ENCODE measurements at regions not wholly inside any gene's neighbourhood (a gene's known extent, or its start where the extent isn't known, plus 50 kb on each side); places are given as distances from the start of the nearest gene placed in this dataset.

GRCh38 chrX:44470816-44471215 lies 71.8 kb downstream of the FUNDC1 start:
- no peaks in the 10 kb centered on the region for H3K9me3 ChIP-seq
- no peaks in the 10 kb centered on the region for H3K4me1 ChIP-seq
- no peaks in the 10 kb centered on the region for H3K27me3 ChIP-seq
- WGBS, 2 donors, result 73 to 86% methylated on average over 3 of the region's 3 CpGs
- TF ChIP-seq CTCF (IDR thresholded peaks at IDR 0.05) (no peak), POLR2A (IDR thresholded peaks at IDR 0.05) (no peak)
- DNase-seq, result no peak
- intact Hi-C loops (cut with DNase I), result no loop called here
- H3K27ac ChIP-seq, result no peak overlapping the region
- H3K4me3 ChIP-seq (replicated peaks in 1 of 3), result no peak overlapping the region
- H3K36me3 ChIP-seq, result no peaks in the 10 kb centered on the region

- WGBS, 2 donors, result 34 to 38% methylated on average over 4 of the region's 4 CpGs
- peak; percentile 37 to 54 for DNase-seq
Measured at GRCh38 chrX:44462850-44463249, 79.8 kb downstream of the FUNDC1 start.

DNA sequence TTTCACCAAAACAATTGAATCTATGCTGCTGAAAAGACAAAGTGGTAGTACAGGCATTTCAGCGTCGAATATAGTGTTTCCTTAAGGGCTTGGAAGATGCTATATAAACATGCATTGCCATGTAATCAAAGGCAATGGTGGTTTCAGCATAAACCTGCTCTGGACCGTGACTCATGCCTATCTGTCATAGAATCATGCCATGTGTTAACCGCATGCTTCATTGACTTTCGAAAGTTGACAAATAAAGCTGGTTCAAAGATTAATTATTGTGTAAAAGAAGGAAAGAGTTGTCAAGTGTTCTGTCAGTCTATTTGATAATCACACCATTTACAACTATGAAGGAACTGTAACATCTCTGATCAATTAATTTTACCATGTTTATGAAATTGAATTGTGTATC lies 83.2 kb downstream of the FUNDC1 start:
- TF ChIP-seq POLR2A (IDR thresholded peaks at IDR 0.05), result no peak
- TF ChIP-seq CTCF (IDR thresholded peaks at IDR 0.05), result no peak

More at GRCh38 chrX:44462850-44463249, 79.8 kb downstream of the FUNDC1 start:
- TF ChIP-seq POLR2A (IDR thresholded peaks at IDR 0.05), result no peak
- no peak for TF ChIP-seq CTCF (IDR thresholded peaks at IDR 0.05)
- intact Hi-C loops (cut with DNase I), result no loop called here
- Histone ChIP-seq H3K27me3 (no peaks in the 10 kb centered on the region), H3K36me3 (no peaks in the 10 kb centered on the region), H3K27ac (no peak overlapping the region), H3K4me1 (no peaks in the 10 kb centered on the region), H3K4me3 (replicated peaks in 1 of 3) (no peak overlapping the region), H3K9me3 (no peaks in the 10 kb centered on the region)

DNA sequence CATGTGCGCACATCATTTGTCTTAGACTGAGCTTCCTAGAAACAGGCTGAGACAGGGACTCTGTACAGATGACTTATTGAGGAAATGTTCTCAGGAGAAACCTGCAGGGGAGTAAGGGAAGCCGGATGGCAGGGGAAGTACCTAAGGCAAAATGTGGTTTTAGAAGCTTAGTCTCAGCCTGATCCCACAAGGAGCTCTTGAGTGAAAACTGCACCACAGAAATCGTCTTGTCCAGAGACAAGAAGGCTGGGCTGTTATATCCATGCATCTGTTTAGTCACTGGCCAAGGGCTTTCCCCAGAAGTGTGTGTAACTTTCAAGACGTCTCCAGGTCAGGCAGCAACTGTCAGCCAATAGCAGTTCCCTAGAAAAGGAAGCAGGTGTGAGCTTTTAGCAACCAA lies 86.0 kb downstream of the FUNDC1 start:
- Histone ChIP-seq H3K4me3 (replicated peaks in 1 of 3) (no peak overlapping the region), H3K9me3 (no peaks in the 10 kb centered on the region), H3K27ac (no peak overlapping the region), H3K27me3 (no peaks in the 10 kb centered on the region), H3K4me1 (no peaks in the 10 kb centered on the region), H3K36me3 (no peaks in the 10 kb centered on the region)
- DNase-seq, result no peak
- intact Hi-C loops (cut with DNase I), result no loop called here
- WGBS, 2 donors, result 82 to 89% methylated on average over 3 to 4 of the region's 4 CpGs
- no peak for TF ChIP-seq CTCF (IDR thresholded peaks at IDR 0.05)
- TF ChIP-seq POLR2A (IDR thresholded peaks at IDR 0.05), result no peak

More for the DNA sequence above, 83.2 kb downstream of the FUNDC1 start:
- H3K36me3 ChIP-seq, result no peaks in the 10 kb centered on the region
- no peaks in the 10 kb centered on the region for H3K27me3 ChIP-seq
- no peak overlapping the region for H3K4me3 ChIP-seq (replicated peaks in 1 of 3)
- no peak overlapping the region for H3K27ac ChIP-seq
- 79 to 85% methylated on average over 5 of the region's 5 CpGs for WGBS, 2 donors
- DNase-seq, result no peak
- intact Hi-C loops (cut with DNase I), result no loop called here
- H3K4me1 ChIP-seq, result no peaks in the 10 kb centered on the region
- H3K9me3 ChIP-seq, result no peaks in the 10 kb centered on the region

- no peak overlapping the region for H3K4me3 ChIP-seq (replicated peaks in 1 of 3)
- no peaks in the 10 kb centered on the region for H3K27me3 ChIP-seq
- TF ChIP-seq POLR2A (IDR thresholded peaks at IDR 0.05), result no peak
- no peak for TF ChIP-seq CTCF (IDR thresholded peaks at IDR 0.05)
- 64 to 65% methylated on average over 4 to 5 of the region's 5 CpGs for WGBS, 2 donors
- intact Hi-C loops (cut with DNase I), result no loop called here
- no peak overlapping the region for H3K27ac ChIP-seq
- no peaks in the 10 kb centered on the region for H3K9me3 ChIP-seq
- no peak for DNase-seq
- H3K4me1 ChIP-seq, result no peaks in the 10 kb centered on the region
- H3K36me3 ChIP-seq, result no peaks in the 10 kb centered on the region
Measured at GRCh38 chrX:44451056-44451455, 91.6 kb downstream of the FUNDC1 start.
